ENCODE measurements at regions not wholly inside any gene's neighbourhood (a gene's known extent, or its start where the extent isn't known, plus 50 kb on each side); places are given as distances from the start of the nearest gene placed in this dataset.

DNA sequence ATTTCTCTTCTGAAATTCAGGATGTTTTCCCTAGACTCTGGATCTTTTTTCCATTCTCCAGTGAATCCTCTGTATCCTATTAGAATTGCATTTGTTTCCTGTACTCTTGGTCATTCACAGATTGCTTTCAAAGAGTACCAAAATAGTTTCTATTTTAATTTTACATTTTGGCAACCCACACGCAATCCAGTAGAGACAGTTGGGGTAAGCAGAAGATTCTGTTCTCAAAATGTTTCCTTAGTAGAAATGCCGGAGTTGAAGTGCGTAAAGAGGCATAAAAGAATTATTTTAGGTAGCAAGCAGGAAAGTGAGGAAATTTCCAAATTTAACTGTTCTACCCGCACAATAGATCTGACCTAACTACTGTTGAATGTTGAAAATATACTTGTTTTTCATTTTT lies 842.4 kb downstream of the LUZP2 start:
- Histone ChIP-seq H3K27me3 (ENCODE audit: insufficient read depth, low read length) (no peaks in the 10 kb centered on the region), H2AFZ (ENCODE audit: low read depth, low read length, poor library complexity, severe bottlenecking) (no peak overlapping the region), H3K4me1 (ENCODE audit: control insufficient read depth in 1 of 2, insufficient read depth in 2 of 2, low read length in 2 of 2) (no peaks in the 10 kb centered on the region), H3K9me3 (ENCODE audit: control insufficient read depth in 1 of 2, insufficient read depth in 1 of 2, low read depth in 1 of 2, low read length in 2 of 2) (peaks cover 0 to 3% of the 10 kb centered on the region in 2 experiments; a peak in 1 of 4 replicates), H3K4me2 (ENCODE audit: low read length) (no peak overlapping the region), H4K20me1 (ENCODE audit: insufficient read depth) (no peaks in the 10 kb centered on the region), H3K27ac (ENCODE audit: low read depth, low read length) (no peak overlapping the region), H3K9ac (ENCODE audit: low read length) (no peak overlapping the region), H3K4me3 (replicated peaks in 1 of 2; ENCODE audit: low read depth in 1 of 2, low read length in 2 of 2) (no peak overlapping the region), H3K36me3 (ENCODE audit: control insufficient read depth in 1 of 2, insufficient read depth in 2 of 2, low read length in 2 of 2) (no peaks in the 10 kb centered on the region), H3K79me2 (ENCODE audit: insufficient read depth, low read length) (no peaks in the 10 kb centered on the region), H3K9me2 (ENCODE audit: insufficient read depth) (no peaks in the 10 kb centered on the region)
- intact Hi-C loops (cut with micrococcal nuclease) = no loop called here
- DNase-seq (ENCODE audit: low read depth, low spot score) (no peak), ATAC-seq (no peak)
- CTCF ChIA-PET = no interaction called here
- POLR2A ChIA-PET = no interaction called here
- RAD21 ChIA-PET (ENCODE audit: low non-redundant PET in 1 of 2, low total read pairs in 2 of 2, uncharacterized antibody in 2 of 2, unreplicated experiment in 2 of 2) = no interaction called here
- BruUV-seq (replicated peaks) = no TSS peak
- TF ChIP-seq CEBPB (IDR thresholded peaks at IDR 0.05; ENCODE audit: low read depth) (no peak), POLR2AphosphoS5 (IDR thresholded peaks at IDR 0.05; ENCODE audit: low read depth, low read length) (no peak), JUND (IDR thresholded peaks at IDR 0.05) (no peak), EZH2phosphoT487 (IDR thresholded peaks at IDR 0.05; ENCODE audit: borderline replicate concordance) (no peak), YY1 (IDR thresholded peaks at IDR 0.05; ENCODE audit: extremely low read depth, insufficient replicate concordance, low read depth, low read length) (no peak), RAD21 (IDR thresholded peaks at IDR 0.05; ENCODE audit: low read depth) (no peak), SRF (IDR thresholded peaks at IDR 0.05; ENCODE audit: low read depth) (no peak), ZFX (IDR thresholded peaks at IDR 0.05) (no peak), FOSL1 (IDR thresholded peaks at IDR 0.05; ENCODE audit: low read depth) (no peak), ZNF274 (IDR thresholded peaks at IDR 0.05; ENCODE audit: low read depth, low read length) (no peak)
- TF ChIP-seq, protein P1, sequence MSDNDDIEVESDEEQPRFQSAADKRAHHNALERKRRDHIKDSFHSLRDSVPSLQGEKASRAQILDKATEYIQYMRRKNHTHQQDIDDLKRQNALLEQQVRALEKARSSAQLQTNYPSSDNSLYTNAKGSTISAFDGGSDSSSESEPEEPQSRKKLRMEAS (IDR thresholded peaks at IDR 0.05) = no peak
- TF ChIP-seq, protein P2, sequence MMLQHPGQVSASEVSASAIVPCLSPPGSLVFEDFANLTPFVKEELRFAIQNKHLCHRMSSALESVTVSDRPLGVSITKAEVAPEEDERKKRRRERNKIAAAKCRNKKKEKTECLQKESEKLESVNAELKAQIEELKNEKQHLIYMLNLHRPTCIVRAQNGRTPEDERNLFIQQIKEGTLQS (IDR thresholded peaks at IDR 0.05) = no peak
- TF ChIP-seq, protein P3, sequence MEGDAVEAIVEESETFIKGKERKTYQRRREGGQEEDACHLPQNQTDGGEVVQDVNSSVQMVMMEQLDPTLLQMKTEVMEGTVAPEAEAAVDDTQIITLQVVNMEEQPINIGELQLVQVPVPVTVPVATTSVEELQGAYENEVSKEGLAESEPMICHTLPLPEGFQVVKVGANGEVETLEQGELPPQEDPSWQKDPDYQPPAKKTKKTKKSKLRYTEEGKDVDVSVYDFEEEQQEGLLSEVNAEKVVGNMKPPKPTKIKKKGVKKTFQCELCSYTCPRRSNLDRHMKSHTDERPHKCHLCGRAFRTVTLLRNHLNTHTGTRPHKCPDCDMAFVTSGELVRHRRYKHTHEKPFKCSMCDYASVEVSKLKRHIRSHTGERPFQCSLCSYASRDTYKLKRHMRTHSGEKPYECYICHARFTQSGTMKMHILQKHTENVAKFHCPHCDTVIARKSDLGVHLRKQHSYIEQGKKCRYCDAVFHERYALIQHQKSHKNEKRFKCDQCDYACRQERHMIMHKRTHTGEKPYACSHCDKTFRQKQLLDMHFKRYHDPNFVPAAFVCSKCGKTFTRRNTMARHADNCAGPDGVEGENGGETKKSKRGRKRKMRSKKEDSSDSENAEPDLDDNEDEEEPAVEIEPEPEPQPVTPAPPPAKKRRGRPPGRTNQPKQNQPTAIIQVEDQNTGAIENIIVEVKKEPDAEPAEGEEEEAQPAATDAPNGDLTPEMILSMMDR (IDR thresholded peaks at IDR 0.05 in 2 of 3, conservative IDR thresholded peaks at IDR 0.05 in 1 of 3; ENCODE audit: borderline replicate concordance in 1 of 3, insufficient read depth in 1 of 3, low read depth in 2 of 3, low read length in 2 of 3) = no peak

All from HCT116 (cell line).